Thyroid gland (tissue), 4 donors: ENCODE measurements at regions not wholly inside any gene's neighbourhood (a gene's known extent, or its start where the extent isn't known, plus 50 kb on each side); places are given as distances from the start of the nearest gene placed in this dataset.

Source experiments
- POLR2A ChIP-seq, 2 donors: fragments of 450-650 bp; IDR thresholded peaks; one replicate each; pipeline ENCODE4 v1.6.1; 2017; ENCODE audit warnings: antibody characterized with exemption in 2 of 2, mild to moderate bottlenecking in 2 of 2, moderate library complexity in 1 of 2
- TF ChIP-seq, protein P1 (sequence below), 6 experiments: fragments of 200-600 bp in 3 of 6; fragments of 450-650 bp in 3 of 6; sonication (generic) in 3 of 6; IDR thresholded peaks; one replicate each; pipeline ENCODE4 v1.5.1; 2016 to 2019; ENCODE audit warnings: antibody characterized with exemption in 6 of 6, mild to moderate bottlenecking in 2 of 6, inconsistent platforms in 1 of 6, moderate library complexity in 1 of 6

DNA sequence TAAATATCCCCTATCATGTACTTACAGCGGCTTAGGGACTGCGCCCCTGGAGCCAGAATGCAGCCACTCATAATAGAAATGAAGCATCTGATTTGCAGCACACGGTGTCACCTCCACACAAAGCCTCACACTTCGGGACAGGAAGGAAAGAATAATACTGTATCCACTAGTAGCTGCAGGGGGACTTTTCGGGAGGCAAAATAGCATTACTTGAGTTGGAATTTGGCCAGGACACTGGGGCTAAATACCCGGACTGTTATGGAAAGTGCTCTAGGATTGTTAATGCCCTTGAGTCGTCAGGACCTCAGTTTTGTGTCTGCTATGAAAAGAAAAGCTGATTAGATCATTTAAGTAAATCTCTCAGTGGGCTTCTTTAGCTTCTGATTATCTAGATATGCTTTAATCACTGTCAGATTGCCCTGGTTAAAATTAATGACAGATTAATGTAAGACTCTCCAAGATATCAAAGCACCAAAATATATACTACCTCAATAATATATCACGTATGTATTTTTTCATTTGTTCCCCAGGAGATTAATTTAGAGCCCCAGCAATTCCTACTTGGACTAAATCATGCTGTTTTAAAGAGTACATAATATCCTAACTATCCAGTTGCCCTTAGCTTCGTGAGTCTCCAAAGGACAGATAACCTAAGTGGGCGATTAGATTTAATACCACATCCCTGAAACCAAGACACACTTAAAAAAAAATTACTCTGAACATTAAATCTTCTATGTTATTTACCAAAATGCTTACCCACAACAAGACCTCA is 173.0 kb upstream of the NEBL start:
- TF ChIP-seq, protein P1, sequence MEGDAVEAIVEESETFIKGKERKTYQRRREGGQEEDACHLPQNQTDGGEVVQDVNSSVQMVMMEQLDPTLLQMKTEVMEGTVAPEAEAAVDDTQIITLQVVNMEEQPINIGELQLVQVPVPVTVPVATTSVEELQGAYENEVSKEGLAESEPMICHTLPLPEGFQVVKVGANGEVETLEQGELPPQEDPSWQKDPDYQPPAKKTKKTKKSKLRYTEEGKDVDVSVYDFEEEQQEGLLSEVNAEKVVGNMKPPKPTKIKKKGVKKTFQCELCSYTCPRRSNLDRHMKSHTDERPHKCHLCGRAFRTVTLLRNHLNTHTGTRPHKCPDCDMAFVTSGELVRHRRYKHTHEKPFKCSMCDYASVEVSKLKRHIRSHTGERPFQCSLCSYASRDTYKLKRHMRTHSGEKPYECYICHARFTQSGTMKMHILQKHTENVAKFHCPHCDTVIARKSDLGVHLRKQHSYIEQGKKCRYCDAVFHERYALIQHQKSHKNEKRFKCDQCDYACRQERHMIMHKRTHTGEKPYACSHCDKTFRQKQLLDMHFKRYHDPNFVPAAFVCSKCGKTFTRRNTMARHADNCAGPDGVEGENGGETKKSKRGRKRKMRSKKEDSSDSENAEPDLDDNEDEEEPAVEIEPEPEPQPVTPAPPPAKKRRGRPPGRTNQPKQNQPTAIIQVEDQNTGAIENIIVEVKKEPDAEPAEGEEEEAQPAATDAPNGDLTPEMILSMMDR (IDR thresholded peaks at IDR 0.05), result no peak
- TF ChIP-seq POLR2A (IDR thresholded peaks at IDR 0.05), result no peak
